Uterus (tissue), 2 donors: ENCODE measurements at regions not wholly inside any gene's neighbourhood (a gene's known extent, or its start where the extent isn't known, plus 50 kb on each side); places are given as distances from the start of the nearest gene placed in this dataset.

Source experiments
- CTCF ChIP-seq, 4 experiments: fragments of 200-600 bp in 2 of 4; fragments of 450-650 bp in 2 of 4; sonication (generic) in 2 of 4; IDR thresholded peaks; one replicate each; pipeline ENCODE4 v1.5.1; 2016 to 2019; ENCODE audit warnings: antibody characterized with exemption in 4 of 4, mild to moderate bottlenecking in 2 of 4, moderate library complexity in 1 of 4
- POLR2A ChIP-seq, 2 donors: fragments of 450-650 bp; IDR thresholded peaks; one replicate each; pipeline ENCODE4 v1.6.1; 2016; ENCODE audit warnings: antibody characterized with exemption in 2 of 2, mild to moderate bottlenecking in 1 of 2, moderate library complexity in 1 of 2

GRCh38 chr20:51129147-51129776 is 106.4 kb upstream of the KCNG1 start:
- TF ChIP-seq POLR2A (IDR thresholded peaks at IDR 0.05) (no peak), CTCF (IDR thresholded peaks at IDR 0.05) (no peak)
